Epithelial cell of proximal tubule (primary cell): ENCODE measurements at regions not wholly inside any gene's neighbourhood (a gene's known extent, or its start where the extent isn't known, plus 50 kb on each side); places are given as distances from the start of the nearest gene placed in this dataset.

ENCODE experiments used
- DNase-seq: peaks from one replicate; pipeline ENCODE4 v3.0.0-alpha.2; 2011; ENCODE audit warnings: low read depth
- H3K4me3 ChIP-seq: 2 replicates; pipeline ENCODE4 v1.5.1; 2011; ENCODE audit warnings: low read depth, mild to moderate bottlenecking, low read length
- TF ChIP-seq, protein P1 (sequence below): conservative IDR thresholded peaks from 2 replicates; pipeline ENCODE4 v1.5.1; 2012; ENCODE audit warnings: low read depth, mild to moderate bottlenecking, low read length

DNA sequence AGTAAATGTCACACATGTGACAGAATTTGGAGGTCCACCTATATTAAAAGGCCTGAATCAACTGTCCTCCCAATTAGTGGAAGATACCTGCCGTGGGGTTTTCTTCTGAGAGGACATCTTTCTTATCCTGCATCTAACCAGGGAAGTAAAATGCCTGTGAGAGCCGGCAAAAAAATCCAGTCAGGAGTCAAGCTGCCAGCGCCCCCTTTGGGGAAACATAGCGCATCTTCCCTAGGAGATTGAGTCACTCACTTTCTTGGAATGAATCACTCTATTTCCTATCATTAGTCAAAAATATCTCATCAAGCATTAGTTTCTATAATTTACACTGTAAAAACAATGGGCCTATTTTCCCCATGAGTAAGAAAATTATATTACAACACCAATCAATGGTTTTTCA, 66.4 kb upstream of the ANK3 start:
- DNase-seq = no peak
- H3K4me3 ChIP-seq = no peak overlapping the region
- TF ChIP-seq, protein P1, sequence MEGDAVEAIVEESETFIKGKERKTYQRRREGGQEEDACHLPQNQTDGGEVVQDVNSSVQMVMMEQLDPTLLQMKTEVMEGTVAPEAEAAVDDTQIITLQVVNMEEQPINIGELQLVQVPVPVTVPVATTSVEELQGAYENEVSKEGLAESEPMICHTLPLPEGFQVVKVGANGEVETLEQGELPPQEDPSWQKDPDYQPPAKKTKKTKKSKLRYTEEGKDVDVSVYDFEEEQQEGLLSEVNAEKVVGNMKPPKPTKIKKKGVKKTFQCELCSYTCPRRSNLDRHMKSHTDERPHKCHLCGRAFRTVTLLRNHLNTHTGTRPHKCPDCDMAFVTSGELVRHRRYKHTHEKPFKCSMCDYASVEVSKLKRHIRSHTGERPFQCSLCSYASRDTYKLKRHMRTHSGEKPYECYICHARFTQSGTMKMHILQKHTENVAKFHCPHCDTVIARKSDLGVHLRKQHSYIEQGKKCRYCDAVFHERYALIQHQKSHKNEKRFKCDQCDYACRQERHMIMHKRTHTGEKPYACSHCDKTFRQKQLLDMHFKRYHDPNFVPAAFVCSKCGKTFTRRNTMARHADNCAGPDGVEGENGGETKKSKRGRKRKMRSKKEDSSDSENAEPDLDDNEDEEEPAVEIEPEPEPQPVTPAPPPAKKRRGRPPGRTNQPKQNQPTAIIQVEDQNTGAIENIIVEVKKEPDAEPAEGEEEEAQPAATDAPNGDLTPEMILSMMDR = peak; percentile 19

DNA sequence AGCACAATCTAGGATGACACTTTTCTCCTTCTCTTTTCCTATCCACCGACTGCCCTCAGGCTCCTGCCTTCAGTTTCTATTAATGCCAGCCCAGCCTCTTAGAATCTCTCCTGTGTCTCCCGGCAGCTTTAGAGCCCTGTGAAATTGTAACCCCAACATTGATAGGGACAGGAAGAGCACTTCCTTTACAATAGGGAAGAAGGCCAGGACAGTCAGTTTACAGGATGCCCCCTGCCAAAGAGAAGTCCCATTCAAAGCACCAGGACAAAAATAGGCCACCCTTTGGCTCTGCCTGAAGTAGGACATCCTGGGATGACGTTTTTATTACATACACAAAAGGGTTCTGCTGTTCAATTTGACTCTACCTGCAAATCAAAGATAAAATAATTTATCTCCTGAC, 64.7 kb upstream of the ANK3 start:
- DNase-seq = no peak
- TF ChIP-seq, protein P1 = no peak
- H3K4me3 ChIP-seq = no peak overlapping the region

DNA sequence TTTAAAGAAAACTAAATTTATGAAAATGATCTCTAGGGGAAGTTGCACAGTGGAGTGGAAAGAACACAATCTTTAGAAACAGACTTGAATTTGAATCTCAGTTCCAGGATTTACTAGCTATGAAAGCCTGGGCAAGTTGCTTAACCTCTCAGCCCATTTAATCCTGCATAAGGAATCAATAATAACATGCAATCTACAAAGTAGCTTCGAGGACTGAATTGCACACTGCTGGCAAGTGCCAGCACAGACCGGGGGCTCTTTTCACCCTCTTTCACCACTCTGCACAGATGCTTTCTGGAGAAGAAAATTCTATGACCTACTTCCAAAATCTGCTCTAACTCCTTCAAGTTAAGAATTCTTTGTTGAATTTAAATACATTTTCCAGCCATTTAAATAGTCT, 63.4 kb upstream of the ANK3 start:
- TF ChIP-seq, protein P1 = no peak

DNA sequence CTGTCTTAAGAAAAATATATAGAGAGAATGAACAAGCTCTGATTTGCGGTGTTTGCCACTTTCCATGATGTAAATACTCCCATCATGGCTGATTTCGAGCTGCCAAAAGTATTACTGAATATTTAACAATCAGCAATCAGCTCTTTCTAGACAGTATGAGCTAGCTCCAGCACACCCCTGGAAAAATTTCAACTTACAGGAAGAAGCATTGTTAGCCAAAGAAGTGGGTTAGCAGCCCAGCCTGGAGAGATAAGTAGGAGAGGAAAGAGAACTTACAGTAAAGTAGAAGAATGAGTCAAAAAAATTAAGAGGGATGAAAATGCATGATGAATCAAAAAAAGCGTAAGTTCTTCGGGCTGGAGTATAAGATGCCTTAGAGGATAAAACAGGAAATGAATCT, 60.6 kb upstream of the ANK3 start:
- H3K4me3 ChIP-seq = no peak overlapping the region
- TF ChIP-seq, protein P1 = no peak
- no peak for DNase-seq

More for the DNA sequence above, 63.4 kb upstream of the ANK3 start:
- no peak for DNase-seq
- no peak overlapping the region for H3K4me3 ChIP-seq

DNA sequence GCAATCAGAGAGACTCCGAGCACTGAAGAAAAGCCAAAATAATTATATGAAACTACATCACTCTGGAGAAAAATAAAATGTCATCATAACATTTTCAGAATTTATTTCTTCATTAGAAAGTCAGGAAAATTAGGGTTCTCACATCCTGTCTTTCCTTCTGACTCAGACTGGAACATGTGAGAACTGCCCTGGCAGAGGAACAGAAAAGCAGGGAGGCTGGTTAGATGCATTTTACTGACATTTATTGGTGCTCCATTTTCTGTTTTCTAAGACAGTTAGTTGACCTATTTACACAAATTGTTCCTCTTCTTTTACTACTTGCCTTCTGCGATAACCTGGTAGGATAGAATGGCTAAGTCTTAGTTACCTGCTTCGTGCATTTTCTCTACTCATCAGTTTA, 58.6 kb upstream of the ANK3 start:
- TF ChIP-seq, protein P1 = no peak
- no peak overlapping the region for H3K4me3 ChIP-seq
- DNase-seq = no peak

DNA sequence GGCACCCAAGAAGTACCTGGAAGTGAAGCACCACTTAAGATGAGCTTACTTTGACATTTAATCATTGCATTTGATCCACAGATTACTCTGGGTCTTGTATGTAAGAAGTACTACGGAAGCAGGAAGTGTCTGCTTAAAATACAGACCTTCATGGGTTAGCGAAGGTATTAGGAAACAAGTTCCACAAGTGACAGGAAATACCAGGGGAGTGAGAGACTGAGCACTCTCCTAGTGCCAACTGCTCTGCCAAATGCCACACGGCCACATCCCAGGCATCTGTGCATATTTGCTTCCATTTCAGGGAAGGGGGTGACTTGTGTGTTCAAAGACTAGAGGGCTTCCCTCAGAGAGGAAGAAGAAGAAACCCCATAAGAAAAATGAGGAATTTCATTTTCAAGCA, 57.2 kb upstream of the ANK3 start:
- no peak overlapping the region for H3K4me3 ChIP-seq
- TF ChIP-seq, protein P1 = no peak
- DNase-seq = no peak

DNA sequence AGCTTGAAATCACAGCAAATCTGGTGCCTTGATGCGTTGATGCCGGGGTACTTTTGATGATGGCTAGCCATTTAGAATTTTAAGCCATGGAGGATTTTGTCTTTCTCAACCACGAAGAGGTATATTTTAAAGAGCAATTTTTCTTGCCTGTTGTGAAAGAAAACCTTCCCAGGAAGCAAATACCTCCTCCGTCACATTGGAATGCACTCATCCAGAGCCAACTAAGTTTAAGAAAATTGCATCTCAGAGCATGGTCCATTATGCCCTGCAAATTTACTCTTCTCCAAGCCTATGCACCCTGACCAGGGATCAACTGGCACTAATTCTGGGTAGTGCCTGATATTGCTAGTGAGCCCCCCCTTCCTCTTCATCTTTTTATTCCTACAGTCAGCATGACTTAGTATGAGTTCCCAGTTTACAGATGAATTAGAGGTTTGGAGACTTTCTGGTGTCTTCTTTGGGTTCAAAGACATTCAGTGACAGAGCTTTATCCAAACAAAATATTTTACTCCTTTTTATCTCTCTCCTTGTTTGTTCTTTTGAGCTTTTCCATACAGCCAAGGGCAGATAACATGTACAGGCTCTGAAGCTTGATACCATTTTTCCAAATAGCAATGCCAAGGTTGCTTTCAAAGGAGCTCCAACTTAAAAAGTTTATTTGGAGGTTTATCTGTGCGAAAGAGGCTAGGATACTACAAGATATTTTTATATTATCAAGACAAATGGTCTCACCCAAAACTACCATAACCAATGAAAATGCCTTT, 56.6 kb upstream of the ANK3 start:
- no peak overlapping the region for H3K4me3 ChIP-seq
- DNase-seq = no peak
- TF ChIP-seq, protein P1 = no peak
